ENCODE measurements at regions not wholly inside any gene's neighbourhood (a gene's known extent, or its start where the extent isn't known, plus 50 kb on each side); places are given as distances from the start of the nearest gene placed in this dataset.

DNA sequence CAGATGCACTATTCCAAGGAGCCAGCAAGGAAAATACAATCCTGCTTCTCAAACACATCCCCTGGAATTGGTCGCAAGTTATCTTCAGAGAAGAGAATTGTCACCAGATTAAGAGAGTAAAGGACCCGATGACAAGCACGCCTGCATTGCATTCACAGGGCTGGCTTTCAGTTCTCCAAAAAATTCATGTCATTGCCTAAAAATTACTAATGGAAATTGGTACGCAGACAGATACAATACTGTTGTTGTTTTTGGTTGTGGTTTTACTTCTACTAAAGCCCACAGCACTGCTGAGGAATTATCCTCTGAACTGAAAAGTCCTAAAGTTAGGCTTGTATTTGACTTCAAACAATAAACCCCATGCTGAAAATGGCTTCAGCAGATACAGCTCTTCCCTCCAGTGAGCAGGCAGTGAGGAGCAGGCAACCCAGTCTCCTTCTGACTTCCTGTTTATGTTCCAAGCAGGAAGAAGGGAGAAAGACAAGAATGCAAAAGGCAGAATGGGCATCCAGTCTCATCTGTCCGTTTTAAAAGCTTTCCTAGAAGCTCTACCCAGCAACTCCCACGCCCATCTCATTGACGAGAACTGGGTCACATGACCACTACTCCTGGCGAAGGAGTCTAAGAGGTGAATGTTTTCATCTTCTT, 80.6 kb upstream of the ZNF366 start:
- Histone ChIP-seq H3K27me3 (ENCODE audit: insufficient read depth) (no peaks in the 10 kb centered on the region), H3K27ac (ENCODE audit: low read depth in 2 of 2, low read length in 1 of 2) (no peak overlapping the region), H3K4me1 (ENCODE audit: control insufficient read depth in 1 of 2, insufficient read depth in 2 of 2, low read depth in 1 of 2, low read length in 1 of 2) (peaks cover 0 to 2% of the 10 kb centered on the region in 2 experiments; a peak in 2 of 4 replicates), H3K4me3 (ENCODE audit: low read depth in 2 of 2, low read length in 1 of 2) (no peak overlapping the region), H3K9ac (no peak overlapping the region), H3K4me2 (no peak overlapping the region), H3K9me2 (no peaks in the 10 kb centered on the region), H2AFZ (ENCODE audit: low read depth) (peak overlapping the region; percentile 54; the same call in 1 of the 2 replicates), H4K20me1 (ENCODE audit: insufficient read depth) (no peaks in the 10 kb centered on the region), H3K79me2 (ENCODE audit: insufficient read depth) (no peaks in the 10 kb centered on the region), H3K36me3 (replicated peaks in 1 of 2; ENCODE audit: control insufficient read depth in 1 of 2, insufficient read depth in 2 of 2, low read length in 1 of 2) (no peaks in the 10 kb centered on the region), H3K9me3 (no peaks in the 10 kb centered on the region), H3F3A (replicated peaks; ENCODE audit: insufficient read depth) (no peaks in the 10 kb centered on the region)
- TF ChIP-seq CTCF (IDR thresholded peaks at IDR 0.05), result no peak
- TF ChIP-seq, protein P1, sequence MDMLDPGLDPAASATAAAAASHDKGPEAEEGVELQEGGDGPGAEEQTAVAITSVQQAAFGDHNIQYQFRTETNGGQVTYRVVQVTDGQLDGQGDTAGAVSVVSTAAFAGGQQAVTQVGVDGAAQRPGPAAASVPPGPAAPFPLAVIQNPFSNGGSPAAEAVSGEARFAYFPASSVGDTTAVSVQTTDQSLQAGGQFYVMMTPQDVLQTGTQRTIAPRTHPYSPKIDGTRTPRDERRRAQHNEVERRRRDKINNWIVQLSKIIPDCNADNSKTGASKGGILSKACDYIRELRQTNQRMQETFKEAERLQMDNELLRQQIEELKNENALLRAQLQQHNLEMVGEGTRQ (IDR thresholded peaks at IDR 0.05; ENCODE audit: borderline replicate concordance, low read depth, low read length), result no peak
- TF ChIP-seq, protein P2, sequence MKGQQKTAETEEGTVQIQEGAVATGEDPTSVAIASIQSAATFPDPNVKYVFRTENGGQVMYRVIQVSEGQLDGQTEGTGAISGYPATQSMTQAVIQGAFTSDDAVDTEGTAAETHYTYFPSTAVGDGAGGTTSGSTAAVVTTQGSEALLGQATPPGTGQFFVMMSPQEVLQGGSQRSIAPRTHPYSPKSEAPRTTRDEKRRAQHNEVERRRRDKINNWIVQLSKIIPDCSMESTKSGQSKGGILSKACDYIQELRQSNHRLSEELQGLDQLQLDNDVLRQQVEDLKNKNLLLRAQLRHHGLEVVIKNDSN (IDR thresholded peaks at IDR 0.05; ENCODE audit: borderline replicate concordance, low read depth), result peak; percentile 24; the same call in 1 of the 2 replicates
- TF ChIP-seq POLR2AphosphoS5 (IDR thresholded peaks at IDR 0.05; ENCODE audit: low read depth, low read length), result no peak
- TF ChIP-seq MEF2A (IDR thresholded peaks at IDR 0.05; ENCODE audit: borderline replicate concordance, low read depth), result no peak
- TF ChIP-seq TEAD4 (IDR thresholded peaks at IDR 0.05; ENCODE audit: borderline replicate concordance, insufficient read depth), result no peak
- WGBS (ENCODE audit: low lambda C conversion rate), result 91% methylated on average over 8 of the region's 8 CpGs
- DNase-seq, result no peak
- POLR2A ChIA-PET, result no interaction called here
- CTCF ChIA-PET, result interaction anchor here (1.6 kb wide), 1 partner anchor 21 kb away, joined by 7 read pairs; no protein-coding TSS in a partner anchor

GRCh38 chr5:72586788-72587530, 79.7 kb upstream of the ZNF366 start:
- Histone ChIP-seq H3K4me2 (no peak overlapping the region), H3K9ac (no peak overlapping the region), H3F3A (replicated peaks; ENCODE audit: insufficient read depth) (no peaks in the 10 kb centered on the region), H3K4me3 (ENCODE audit: low read depth in 2 of 2, low read length in 1 of 2) (no peak overlapping the region), H3K9me2 (no peaks in the 10 kb centered on the region), H2AFZ (ENCODE audit: low read depth) (0 out of 2 replicates have a peak overlapping the region, but pooled peaks have one; percentile 54), H4K20me1 (ENCODE audit: insufficient read depth) (no peaks in the 10 kb centered on the region), H3K79me2 (ENCODE audit: insufficient read depth) (no peaks in the 10 kb centered on the region), H3K36me3 (replicated peaks in 1 of 2; ENCODE audit: control insufficient read depth in 1 of 2, insufficient read depth in 2 of 2, low read length in 1 of 2) (no peaks in the 10 kb centered on the region), H3K27ac (ENCODE audit: low read depth in 2 of 2, low read length in 1 of 2) (no peak overlapping the region), H3K27me3 (ENCODE audit: insufficient read depth) (no peaks in the 10 kb centered on the region), H3K4me1 (ENCODE audit: control insufficient read depth in 1 of 2, insufficient read depth in 2 of 2, low read depth in 1 of 2, low read length in 1 of 2) (peaks cover 0 to 2% of the 10 kb centered on the region in 2 experiments; a peak in 2 of 4 replicates), H3K9me3 (no peaks in the 10 kb centered on the region)
- ChIA-PET POLR2A (no interaction called here), CTCF (no interaction called here)
- TF ChIP-seq TEAD4 (IDR thresholded peaks at IDR 0.05; ENCODE audit: borderline replicate concordance, insufficient read depth), result no peak
- no peak for TF ChIP-seq FOXJ3 (CRISPR knock-in tag; IDR thresholded peaks at IDR 0.05)
- TF ChIP-seq PBX3 (IDR thresholded peaks at IDR 0.05), result no peak
- TF ChIP-seq, protein P1 (IDR thresholded peaks at IDR 0.05; ENCODE audit: borderline replicate concordance, low read depth, low read length), result no peak
- TF ChIP-seq CHD2 (IDR thresholded peaks at IDR 0.05; ENCODE audit: low read length, partially characterized antibody), result no peak
- TF ChIP-seq NRF1 (IDR thresholded peaks at IDR 0.05; ENCODE audit: low read depth, low read length), result no peak
- 94% methylated on average over 3 of the region's 3 CpGs for WGBS (ENCODE audit: low lambda C conversion rate)
- DNase-seq, result no peak
